ENCODE measurements at regions not wholly inside any gene's neighbourhood (a gene's known extent, or its start where the extent isn't known, plus 50 kb on each side); places are given as distances from the start of the nearest gene placed in this dataset.
"Not testable (repeated sequence)": the region's sequence is repeated elsewhere in the genome, so short reads cannot be mapped to it uniquely, and the experiment has no call there.

GRCh38 chr1:219433496-219434131, 179.3 kb downstream of the ZC3H11B start:
- DNase-seq (ENCODE audit: low spot score) = no peak

- no peak for DNase-seq (ENCODE audit: low spot score)
These were observed 179.9 kb downstream of the ZC3H11B start for GRCh38 chr1:219433001-219433400.

GRCh38 chr1:219432191-219432606, 180.7 kb downstream of the ZC3H11B start:
- no peak for DNase-seq (ENCODE audit: low spot score)

- no peak for DNase-seq (ENCODE audit: low spot score)
These were observed 182.5 kb downstream of the ZC3H11B start for GRCh38 chr1:219430419-219430818.

GRCh38 chr1:219428651-219429050, 184.3 kb downstream of the ZC3H11B start:
- DNase-seq (ENCODE audit: low spot score) = no peak

GRCh38 chr1:219427989-219428388, 184.9 kb downstream of the ZC3H11B start:
- DNase-seq (ENCODE audit: low spot score) = no peak

- no peak for DNase-seq (ENCODE audit: low spot score)
These were observed 185.5 kb downstream of the ZC3H11B start for GRCh38 chr1:219427403-219427802.

GRCh38 chr1:219422811-219423598, 189.9 kb downstream of the ZC3H11B start:
- peak; percentile 13 for DNase-seq (ENCODE audit: low spot score)

GRCh38 chr1:219420913-219421312, 192.0 kb downstream of the ZC3H11B start:
- no peak for DNase-seq (ENCODE audit: low spot score)

GRCh38 chr1:219419860-219420259, 193.0 kb downstream of the ZC3H11B start:
- no peak for DNase-seq (ENCODE audit: low spot score)

- no peak for DNase-seq (ENCODE audit: low spot score)
These were observed 193.8 kb downstream of the ZC3H11B start for GRCh38 chr1:219419065-219419464.

GRCh38 chr1:219417610-219418009, 195.3 kb downstream of the ZC3H11B start:
- no peak for DNase-seq (ENCODE audit: low spot score)

- DNase-seq (ENCODE audit: low spot score) = peak; percentile 11
These were observed 196.2 kb downstream of the ZC3H11B start for GRCh38 chr1:219416598-219417238.

GRCh38 chr1:219415915-219416314, 197.0 kb downstream of the ZC3H11B start:
- DNase-seq (ENCODE audit: low spot score) = no peak

GRCh38 chr1:219415433-219415832, 197.5 kb downstream of the ZC3H11B start:
- DNase-seq (ENCODE audit: low spot score) = no peak

GRCh38 chr1:219414250-219414649, 198.7 kb downstream of the ZC3H11B start:
- no peak for DNase-seq (ENCODE audit: low spot score)

- no peak for DNase-seq (ENCODE audit: low spot score)
These were observed 199.4 kb downstream of the ZC3H11B start for GRCh38 chr1:219413536-219413935.

- DNase-seq (ENCODE audit: low spot score) = peak; percentile 9
These were observed 200.1 kb downstream of the ZC3H11B start for GRCh38 chr1:219412772-219413171.

- DNase-seq (ENCODE audit: low spot score) = not testable (repeated sequence)
These were observed 202.2 kb downstream of the ZC3H11B start for GRCh38 chr1:219410721-219411120.

GRCh38 chr1:219405531-219406331, 207.2 kb downstream of the ZC3H11B start:
- DNase-seq (ENCODE audit: low spot score) = no peak

GRCh38 chr1:219404629-219405028, 208.3 kb downstream of the ZC3H11B start:
- DNase-seq (ENCODE audit: low spot score) = no peak

- no peak for DNase-seq (ENCODE audit: low spot score)
These were observed 210.0 kb downstream of the ZC3H11B start for GRCh38 chr1:219402925-219403324.

Data from hepatic stellate cell (primary cell).